Thyroid gland (tissue), 4 donors: ENCODE measurements at regions not wholly inside any gene's neighbourhood (a gene's known extent, or its start where the extent isn't known, plus 50 kb on each side); places are given as distances from the start of the nearest gene placed in this dataset.

Experiments
- POLR2A ChIP-seq, 2 donors: fragments of 450-650 bp; IDR thresholded peaks; one replicate each; pipeline ENCODE4 v1.6.1; 2017; ENCODE audit warnings: antibody characterized with exemption in 2 of 2, mild to moderate bottlenecking in 2 of 2, moderate library complexity in 1 of 2
- TF ChIP-seq, protein P1 (sequence below), 6 experiments: fragments of 200-600 bp in 3 of 6; fragments of 450-650 bp in 3 of 6; sonication (generic) in 3 of 6; IDR thresholded peaks; one replicate each; pipeline ENCODE4 v1.5.1; 2016 to 2019; ENCODE audit warnings: antibody characterized with exemption in 6 of 6, mild to moderate bottlenecking in 2 of 6, inconsistent platforms in 1 of 6, moderate library complexity in 1 of 6

DNA sequence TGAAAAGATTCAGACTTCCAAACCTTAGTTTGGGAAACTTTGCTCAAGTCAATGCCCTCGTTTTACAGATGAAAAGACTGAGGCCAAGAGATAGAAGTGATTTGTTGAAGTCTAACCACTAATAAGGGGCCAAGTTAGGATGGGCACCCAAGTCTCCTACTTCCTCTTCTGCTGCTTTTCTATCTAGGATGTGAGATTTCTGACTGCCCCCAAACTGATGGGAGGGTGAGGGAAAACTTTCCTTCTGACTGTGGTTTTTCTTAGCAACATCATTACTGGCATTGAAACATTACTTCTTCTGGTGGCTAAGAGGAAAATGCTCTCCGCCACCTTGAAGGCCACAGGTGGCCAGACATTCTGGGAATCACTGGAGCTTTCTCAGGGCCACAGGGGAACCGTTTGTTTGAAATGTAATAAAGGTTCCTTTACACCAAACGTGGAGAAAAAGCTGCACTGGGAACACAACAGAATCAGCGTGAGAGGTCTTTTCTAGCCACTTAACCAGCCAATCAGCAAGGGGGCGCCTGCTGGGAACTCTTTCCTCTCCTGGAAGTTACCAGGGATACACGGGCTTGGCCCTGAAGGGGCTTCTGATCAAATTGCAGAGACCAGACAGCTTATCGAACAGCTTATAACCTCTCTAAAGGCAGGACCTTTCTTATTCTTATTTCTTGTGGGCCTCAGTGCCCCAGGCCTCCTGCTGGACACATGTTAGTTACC is 115.9 kb upstream of the TEX13D start:
- TF ChIP-seq, protein P1, sequence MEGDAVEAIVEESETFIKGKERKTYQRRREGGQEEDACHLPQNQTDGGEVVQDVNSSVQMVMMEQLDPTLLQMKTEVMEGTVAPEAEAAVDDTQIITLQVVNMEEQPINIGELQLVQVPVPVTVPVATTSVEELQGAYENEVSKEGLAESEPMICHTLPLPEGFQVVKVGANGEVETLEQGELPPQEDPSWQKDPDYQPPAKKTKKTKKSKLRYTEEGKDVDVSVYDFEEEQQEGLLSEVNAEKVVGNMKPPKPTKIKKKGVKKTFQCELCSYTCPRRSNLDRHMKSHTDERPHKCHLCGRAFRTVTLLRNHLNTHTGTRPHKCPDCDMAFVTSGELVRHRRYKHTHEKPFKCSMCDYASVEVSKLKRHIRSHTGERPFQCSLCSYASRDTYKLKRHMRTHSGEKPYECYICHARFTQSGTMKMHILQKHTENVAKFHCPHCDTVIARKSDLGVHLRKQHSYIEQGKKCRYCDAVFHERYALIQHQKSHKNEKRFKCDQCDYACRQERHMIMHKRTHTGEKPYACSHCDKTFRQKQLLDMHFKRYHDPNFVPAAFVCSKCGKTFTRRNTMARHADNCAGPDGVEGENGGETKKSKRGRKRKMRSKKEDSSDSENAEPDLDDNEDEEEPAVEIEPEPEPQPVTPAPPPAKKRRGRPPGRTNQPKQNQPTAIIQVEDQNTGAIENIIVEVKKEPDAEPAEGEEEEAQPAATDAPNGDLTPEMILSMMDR (IDR thresholded peaks at IDR 0.05): no peak
- TF ChIP-seq POLR2A (IDR thresholded peaks at IDR 0.05): no peak
